ENCODE measurements at regions not wholly inside any gene's neighbourhood (a gene's known extent, or its start where the extent isn't known, plus 50 kb on each side); places are given as distances from the start of the nearest gene placed in this dataset.
"Not testable (repeated sequence)": the region's sequence is repeated elsewhere in the genome, so short reads cannot be mapped to it uniquely, and the experiment has no call there.

DNA sequence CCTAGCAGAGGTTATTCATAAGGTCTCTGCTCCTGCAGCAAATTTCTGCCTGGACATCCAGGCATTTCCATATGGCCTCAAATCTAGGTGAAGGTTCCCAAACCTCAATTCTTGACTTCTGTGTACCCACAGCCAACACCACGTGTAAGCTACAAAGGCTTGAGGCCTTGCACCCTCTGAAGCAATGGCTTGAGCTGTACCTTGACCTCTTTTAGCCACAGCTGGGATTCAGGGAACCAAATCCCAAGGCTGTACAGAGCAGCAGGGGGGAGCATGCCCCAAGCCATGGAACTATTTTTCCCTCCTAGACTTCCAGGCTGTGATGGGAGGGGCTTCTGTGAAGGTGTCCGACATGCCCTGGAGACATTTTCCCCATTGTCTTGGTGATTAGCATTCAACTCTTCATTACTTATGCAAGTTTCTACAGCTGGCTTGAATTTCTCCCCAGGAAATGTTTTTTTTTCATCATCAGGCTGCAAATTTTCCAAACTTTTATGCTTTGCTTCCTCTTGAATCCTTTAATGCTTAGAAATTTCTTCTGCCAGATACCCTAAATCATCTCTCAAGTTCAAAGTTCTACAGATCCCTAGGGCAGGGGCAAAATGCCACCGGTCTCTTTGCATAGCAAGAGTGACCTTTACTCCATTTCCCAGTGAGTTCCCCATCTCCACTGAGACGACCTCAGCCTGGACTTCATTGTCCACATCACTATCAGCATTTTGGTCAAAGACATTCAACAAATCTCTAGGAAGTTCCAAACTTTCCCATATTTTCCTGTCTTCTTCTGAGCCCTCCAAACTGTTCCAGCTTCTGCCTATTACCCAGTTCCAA lies 1148.9 kb downstream of the SORCS1 start:
- POLR2A ChIA-PET (ENCODE audit: partially characterized antibody); H4K20me1 ChIP-seq (replicated peaks in 1 of 2; ENCODE audit: control insufficient read depth in 1 of 2, insufficient read depth in 2 of 2, low read length in 2 of 2); H2BK15ac ChIP-seq (ENCODE audit: low read length); FAIRE-seq; H4K5ac ChIP-seq (ENCODE audit: insufficient read length, low read depth, low read length); H3K9me3 ChIP-seq (ENCODE audit: insufficient read depth in 2 of 2, low read depth in 1 of 2, low read length in 1 of 2); H2BK120ac ChIP-seq (replicated peaks; ENCODE audit: low read depth, low read length); H4K91ac ChIP-seq (replicated peaks; ENCODE audit: insufficient read length, low read length); H3K18ac ChIP-seq (ENCODE audit: extremely low read depth, low read length); H3K14ac ChIP-seq (ENCODE audit: insufficient read length); H3K23me2 ChIP-seq (ENCODE audit: low read depth, low read length); H3K23ac ChIP-seq (ENCODE audit: insufficient read length); H3K9ac ChIP-seq (replicated peaks in 1 of 4; ENCODE audit: extremely low read depth in 1 of 4, low read depth in 3 of 4, low read length in 3 of 4); H3K56ac ChIP-seq (replicated peaks; ENCODE audit: insufficient read length, low read depth, low read length); H3K27me3 ChIP-seq (replicated peaks in 1 of 4; ENCODE audit: control insufficient read depth in 3 of 4, extremely low read depth in 1 of 4, insufficient read depth in 3 of 4, low read length in 3 of 4); H2AK5ac ChIP-seq (ENCODE audit: low read depth, low read length); H3K79me1 ChIP-seq (ENCODE audit: low read depth, low read length); H3K4me1 ChIP-seq (replicated peaks in 1 of 4; ENCODE audit: control insufficient read depth in 3 of 4, insufficient read depth in 4 of 4, low read length in 3 of 4); H3K27ac ChIP-seq (ENCODE audit: low read depth, low read length); H3K4me2 ChIP-seq (ENCODE audit: insufficient read depth in 1 of 2, low read depth in 2 of 2, low read length in 2 of 2); H3K79me2 ChIP-seq (ENCODE audit: control insufficient read depth in 1 of 2, insufficient read depth in 2 of 2, low read length in 2 of 2); H2BK20ac ChIP-seq (ENCODE audit: low read length); H3K36me3 ChIP-seq (ENCODE audit: control insufficient read depth in 2 of 4, insufficient read depth in 4 of 4, low read length in 3 of 4); H3K4ac ChIP-seq (replicated peaks; ENCODE audit: insufficient read length, low read depth, low read length); H3K4me3 ChIP-seq (ENCODE audit: extremely low read depth in 1 of 4, insufficient read depth in 2 of 4, low read depth in 3 of 4, low read length in 4 of 4); H4K8ac ChIP-seq (ENCODE audit: extremely low read depth, insufficient read depth, low read length): not testable (repeated sequence)
- H2AFZ ChIP-seq (ENCODE audit: low read length): 0 out of 2 replicates have a peak overlapping the region, but pooled peaks have one; percentile 53
- WGBS, 2 experiments (ENCODE audit: extremely low coverage in 1 of 2, insufficient coverage in 1 of 2, insufficient read length in 1 of 2, insufficient replicate concordance in 2 of 2, low coverage in 1 of 2, low lambda C conversion rate in 2 of 2, missing lambda C conversion rate in 1 of 2): 91% methylated on average over 4 of the region's 4 CpGs; no CpG with 5 or more reads in 1 of the 2 experiments
- TF ChIP-seq, protein P1, sequence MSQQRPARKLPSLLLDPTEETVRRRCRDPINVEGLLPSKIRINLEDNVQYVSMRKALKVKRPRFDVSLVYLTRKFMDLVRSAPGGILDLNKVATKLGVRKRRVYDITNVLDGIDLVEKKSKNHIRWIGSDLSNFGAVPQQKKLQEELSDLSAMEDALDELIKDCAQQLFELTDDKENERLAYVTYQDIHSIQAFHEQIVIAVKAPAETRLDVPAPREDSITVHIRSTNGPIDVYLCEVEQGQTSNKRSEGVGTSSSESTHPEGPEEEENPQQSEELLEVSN (IDR thresholded peaks at IDR 0.05): peak; percentile 50
- DNase-seq (ENCODE audit: low read depth in 1 of 2, low spot score in 2 of 2): peak in 1 of 2 experiments; percentile 3
- CTCF ChIA-PET (ENCODE audit: partially characterized antibody): interaction anchor here (0.9 kb wide), 1 partner anchor 74 kb away, joined by 3 read pairs; no protein-coding TSS in a partner anchor
- peak overlapping the region; percentile 33; the same call in 1 of the 2 replicates for H2BK12ac ChIP-seq (ENCODE audit: low read depth, low read length)
- peak overlapping the region; percentile 30; the same call in 1 of the 2 replicates for H2BK5ac ChIP-seq (ENCODE audit: low read depth, low read length)
